A549 (cell line): ENCODE measurements at regions not wholly inside any gene's neighbourhood (a gene's known extent, or its start where the extent isn't known, plus 50 kb on each side); places are given as distances from the start of the nearest gene placed in this dataset.

Experiments used
- BCL3 ChIP-seq: fragments of >200 bp; sonication (Bioruptor Twin); formaldehyde crosslinking; IDR thresholded peaks from 3 replicates; pipeline ENCODE4 v1.6.1; 2016
- BHLHE40 ChIP-seq: IDR thresholded peaks from 2 replicates; pipeline ENCODE4 v1.6.1; 2012; ENCODE audit warnings: low read depth, low read length, inconsistent platforms
- CBX8 ChIP-seq: fragments of 200-600 bp; sonication (generic); IDR thresholded peaks from 2 replicates; pipeline ENCODE4 v1.6.1; 2016
- CTCF ChIP-seq: fragments of >200 bp; sonication (Bioruptor Twin); formaldehyde crosslinking; IDR thresholded peaks from 3 replicates; pipeline ENCODE4 v1.5.1; 2016
- EP300 ChIP-seq, 2 experiments: fragments of >200 bp; sonication (Bioruptor Twin); formaldehyde crosslinking; IDR thresholded peaks; 2 replicates in 1 of 2; 3 replicates in 1 of 2; pipeline ENCODE4 v1.6.1; 2016 to 2017
- ESRRA ChIP-seq: fragments of 150-350 bp; IDR thresholded peaks from 2 replicates; pipeline ENCODE4 v1.6.1; 2014; ENCODE audit warnings: mild to moderate bottlenecking, low read length, borderline replicate concordance
- KDM5A ChIP-seq: fragments of 200-600 bp; sonication (generic); IDR thresholded peaks from 2 replicates; pipeline ENCODE4 v1.6.1; 2016; ENCODE audit warnings: antibody characterized with exemption, mild to moderate bottlenecking
- MAX ChIP-seq: IDR thresholded peaks from 2 replicates; pipeline ENCODE4 v1.6.1; 2012
- POLR2A ChIP-seq: IDR thresholded peaks from 2 replicates; pipeline ENCODE4 v1.6.1; 2012; ENCODE audit warnings: mild to moderate bottlenecking, low read length
- POLR2AphosphoS2 ChIP-seq: conservative IDR thresholded peaks from 2 replicates; pipeline ENCODE4 v1.6.1; 2012; ENCODE audit warnings: low read length, improper control_type of control experiment, inconsistent platforms
- RAD21 ChIP-seq, 2 experiments: fragments of >200 bp in 1 of 2; sonication (Bioruptor Twin) in 1 of 2; formaldehyde crosslinking in 1 of 2; IDR thresholded peaks in 1 of 2; conservative IDR thresholded peaks in 1 of 2; 2 replicates in 1 of 2; 3 replicates in 1 of 2; pipeline ENCODE4 v1.6.1; 2012 to 2018; ENCODE audit warnings: inconsistent platforms in 1 of 2
- RCOR1 ChIP-seq: fragments of 150-350 bp; IDR thresholded peaks from 2 replicates; pipeline ENCODE4 v1.6.1; 2014; ENCODE audit warnings: antibody characterized with exemption, low read length, low read depth
- USF2 ChIP-seq: fragments of 450-650 bp; IDR thresholded peaks from 2 replicates; pipeline ENCODE4 v1.6.1; 2014; ENCODE audit warnings: antibody characterized with exemption
- ZNF302 ChIP-seq: fragments of 250-450 bp; sonication (Bioruptor Pico); IDR thresholded peaks from 2 replicates; pipeline ENCODE4 v1.9.0; 2021; ENCODE audit warnings: inconsistent platforms, mild to moderate bottlenecking, moderate library complexity

- no peak for TF ChIP-seq EP300 (IDR thresholded peaks at IDR 0.05)
- no peak for TF ChIP-seq RCOR1
- TF ChIP-seq POLR2AphosphoS2, result no peak
- no peak for TF ChIP-seq CTCF
- no peak for TF ChIP-seq BHLHE40
- TF ChIP-seq ZNF302 (CRISPR knock-in tag), result no peak
- TF ChIP-seq POLR2A, result no peak
- TF ChIP-seq ESRRA, result no peak
- no peak for TF ChIP-seq USF2
- TF ChIP-seq CBX8, result no peak
- TF ChIP-seq BCL3, result no peak
- TF ChIP-seq RAD21 (conservative IDR thresholded peaks at IDR 0.05 in 1 of 2, IDR thresholded peaks at IDR 0.05 in 1 of 2), result no peak
- no peak for TF ChIP-seq KDM5A
- TF ChIP-seq MAX, result no peak
Measured at GRCh38 chr2:120415728-120416509, 70.0 kb downstream of the INHBB start.
